HG03039 (cell line): ENCODE measurements at regions not wholly inside any gene's neighbourhood (a gene's known extent, or its start where the extent isn't known, plus 50 kb on each side); places are given as distances from the start of the nearest gene placed in this dataset.
"Not testable (repeated sequence)": the region's sequence is repeated elsewhere in the genome, so short reads cannot be mapped to it uniquely, and the experiment has no call there.

Experiments
- ATAC-seq: cut with Tn5 transposase; IDR thresholded peaks from one replicate; pipeline ENCODE4 v1.9.1; 2021; ENCODE audit warnings: mild to moderate bottlenecking, moderate library complexity; ENCODE audit not compliant: unreplicated experiment

DNA sequence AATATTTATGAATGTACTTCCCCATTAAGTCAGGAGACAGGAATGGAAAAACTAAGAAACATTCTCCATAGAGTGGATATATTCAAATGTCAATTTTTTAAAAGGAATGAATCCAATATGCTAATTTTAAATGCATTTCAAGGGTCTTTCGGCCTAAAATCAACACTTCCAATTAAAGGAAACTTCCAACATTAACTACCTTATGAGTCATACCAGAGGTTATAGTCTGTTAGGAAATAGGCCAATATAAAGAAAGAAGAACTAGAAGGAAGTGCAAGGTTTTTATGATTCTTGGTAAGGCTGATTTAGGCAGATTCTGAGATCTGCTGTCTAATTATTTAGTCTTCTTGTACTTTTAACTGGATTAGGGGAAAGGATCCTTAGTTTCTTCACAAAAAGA lies 260.1 kb upstream of the EDNRA start:
- ATAC-seq = no peak

DNA sequence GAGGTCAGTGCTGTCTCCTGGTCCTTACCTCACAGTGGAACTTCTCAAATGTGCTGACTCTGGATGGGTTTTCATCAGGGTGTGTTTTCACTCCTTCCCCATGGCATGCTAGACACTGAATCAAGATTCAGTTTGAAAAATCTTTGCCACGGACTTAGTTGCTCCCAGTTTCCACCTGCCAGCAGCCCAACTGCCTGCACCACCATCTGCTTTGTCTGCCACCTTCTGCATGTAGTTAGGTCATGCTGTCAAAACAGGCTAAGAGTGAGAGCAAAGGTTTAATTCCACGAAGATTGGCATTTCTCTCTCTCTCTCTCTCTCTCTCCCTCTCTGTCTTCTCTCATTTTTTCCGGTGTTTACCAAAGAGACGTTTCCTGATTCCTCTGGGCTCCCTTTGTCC lies 258.0 kb upstream of the EDNRA start:
- ATAC-seq = no peak

DNA sequence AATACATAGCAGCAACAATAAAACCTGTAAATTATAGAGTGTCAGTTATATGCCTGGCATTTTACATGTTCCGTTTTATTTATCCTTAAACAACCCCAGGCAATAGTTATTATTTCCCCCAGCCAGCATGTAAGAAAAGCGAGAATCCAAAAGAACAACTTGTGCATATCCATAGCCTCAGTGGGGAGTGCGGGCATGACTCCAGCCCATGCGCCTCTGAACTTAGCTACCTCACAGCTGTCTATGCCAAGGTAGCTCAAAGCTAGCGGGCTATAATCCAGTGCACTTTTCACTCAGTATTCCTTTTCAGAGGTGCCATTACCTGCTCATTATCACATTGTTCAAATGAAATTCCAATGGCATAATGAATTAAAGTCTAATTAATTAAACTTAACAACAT lies 257.3 kb upstream of the EDNRA start:
- ATAC-seq = no peak

DNA sequence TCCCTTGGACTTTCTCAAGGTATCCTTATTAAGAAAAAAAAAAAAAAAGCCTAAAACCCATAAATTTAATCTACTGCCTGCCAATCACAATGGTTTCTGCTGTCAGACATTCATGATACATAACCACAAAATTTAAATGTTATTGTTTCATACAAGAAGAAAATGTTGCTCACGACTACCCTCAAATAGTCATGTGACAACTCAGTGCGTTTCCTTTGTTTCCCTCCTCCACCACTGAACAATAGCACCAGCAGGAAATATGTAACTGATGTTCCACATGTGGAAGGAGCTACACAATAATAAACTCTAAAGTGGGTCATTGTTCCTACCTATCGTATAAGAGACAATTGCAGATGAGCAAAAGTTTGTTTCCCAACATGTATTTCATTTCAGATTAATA lies 244.1 kb upstream of the EDNRA start:
- ATAC-seq = no peak

DNA sequence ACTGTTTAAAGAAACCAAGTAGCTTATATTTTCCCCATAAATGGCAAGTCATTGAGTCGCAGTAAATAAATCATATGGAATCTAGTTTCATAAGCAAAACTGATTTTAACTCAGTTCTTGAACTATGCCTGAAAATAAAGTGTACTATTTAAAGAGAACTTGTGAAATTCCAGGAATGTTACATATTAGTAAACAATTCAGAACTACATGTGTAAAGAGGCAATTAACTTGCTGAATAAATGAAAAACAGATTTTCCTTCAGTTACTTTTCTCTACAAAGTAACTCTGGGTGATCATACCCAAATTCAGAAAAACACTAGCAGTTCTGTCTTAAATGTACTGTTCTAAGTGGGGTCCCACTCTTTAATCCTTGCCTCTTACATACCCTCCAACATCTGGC lies 236.1 kb upstream of the EDNRA start:
- ATAC-seq = no peak

DNA sequence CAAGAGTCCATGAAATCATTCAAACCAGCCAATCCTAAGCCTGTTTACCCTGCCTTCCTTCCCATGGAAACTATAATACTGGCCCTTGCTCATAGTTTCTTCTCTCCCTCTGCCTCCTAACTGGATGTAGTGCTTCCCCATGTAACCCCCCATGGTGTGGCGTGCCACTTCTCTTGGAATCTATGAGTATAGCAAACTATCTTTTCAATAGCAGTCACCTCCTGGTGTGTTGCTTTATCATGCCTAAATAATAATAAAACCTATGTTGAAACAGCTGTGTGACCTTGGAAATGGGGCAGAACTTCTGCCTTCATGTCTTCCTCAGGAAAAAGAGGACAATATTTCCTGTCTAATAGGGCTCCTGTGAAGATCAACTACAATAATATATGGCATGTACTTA lies 234.8 kb upstream of the EDNRA start:
- ATAC-seq = no peak

DNA sequence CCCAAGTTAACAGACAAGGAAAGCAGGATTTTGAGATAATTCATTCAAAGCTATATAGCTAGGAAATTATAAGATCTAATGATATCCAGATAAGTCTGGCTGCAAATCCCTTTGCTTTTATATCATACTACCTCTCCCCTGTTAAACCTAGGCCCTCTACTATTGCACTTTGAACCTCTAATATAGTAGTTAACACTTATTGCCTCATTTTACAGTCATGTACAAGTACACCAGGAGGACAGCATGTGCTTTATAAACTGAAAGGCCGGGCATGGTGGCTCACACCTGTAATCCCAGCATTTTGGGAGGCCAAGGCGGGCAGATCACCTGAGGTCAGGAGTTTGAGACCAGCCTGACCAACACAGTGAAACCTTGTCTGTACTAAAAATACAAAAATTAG lies 234.4 kb upstream of the EDNRA start:
- ATAC-seq = not testable (repeated sequence)

DNA sequence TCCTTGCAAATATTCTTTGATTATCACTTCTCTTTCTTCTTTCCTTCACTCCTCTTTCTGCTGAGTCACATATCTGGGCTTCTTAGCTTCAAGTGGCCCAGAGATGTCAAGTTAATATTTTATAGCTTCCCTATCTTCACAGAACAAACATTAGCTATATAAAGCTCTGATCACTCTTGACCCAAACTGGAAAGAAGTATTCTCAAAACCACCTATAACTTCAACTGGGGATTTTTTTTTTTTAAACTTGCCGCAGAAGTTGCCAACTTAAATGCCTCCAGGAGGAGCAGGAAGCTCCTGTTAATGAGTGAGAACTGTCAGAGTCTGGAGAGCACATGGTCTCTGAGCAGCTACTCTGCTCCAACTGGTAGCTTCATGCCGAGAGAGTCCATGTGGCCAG lies 233.3 kb upstream of the EDNRA start:
- no peak for ATAC-seq

DNA sequence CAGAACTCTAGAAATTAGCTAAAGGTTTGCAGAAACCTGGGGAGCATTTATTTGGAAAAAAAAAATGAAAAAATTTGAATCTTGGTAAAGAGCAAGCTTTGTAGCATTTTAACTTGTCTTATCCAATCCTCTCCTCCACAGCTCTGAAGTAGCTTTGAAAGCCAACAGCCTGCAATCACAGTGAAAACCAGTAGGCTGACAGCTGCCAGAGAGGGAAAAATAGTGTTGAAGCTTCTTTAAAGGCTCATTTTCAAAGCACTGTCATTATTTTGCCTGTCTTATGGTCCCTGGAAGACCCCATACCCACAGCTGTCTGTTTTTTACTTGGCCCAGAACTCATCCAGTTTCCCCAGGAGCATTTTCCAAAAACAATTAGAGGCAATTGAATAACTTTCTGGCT lies 230.8 kb upstream of the EDNRA start:
- no peak for ATAC-seq

DNA sequence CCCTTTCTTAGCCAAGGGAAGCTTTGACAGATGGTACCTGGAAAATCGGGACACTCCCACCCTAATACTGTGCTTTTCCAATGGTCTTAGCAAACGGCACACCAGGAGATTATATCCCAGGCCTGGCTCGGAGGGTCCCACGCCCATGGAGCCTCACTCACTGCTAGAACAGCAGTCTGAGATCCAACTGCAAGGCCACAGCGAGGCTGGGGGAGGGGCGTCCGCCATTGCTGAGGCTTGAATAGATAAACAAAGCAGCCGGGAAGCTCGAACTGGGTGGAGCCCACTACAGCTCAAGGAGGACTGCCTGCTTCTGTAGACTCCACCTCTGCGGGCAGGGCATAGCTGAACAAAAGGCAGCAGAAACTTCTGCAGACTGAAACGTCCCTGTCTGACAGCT lies 225.6 kb upstream of the EDNRA start:
- ATAC-seq = not testable (repeated sequence)

DNA sequence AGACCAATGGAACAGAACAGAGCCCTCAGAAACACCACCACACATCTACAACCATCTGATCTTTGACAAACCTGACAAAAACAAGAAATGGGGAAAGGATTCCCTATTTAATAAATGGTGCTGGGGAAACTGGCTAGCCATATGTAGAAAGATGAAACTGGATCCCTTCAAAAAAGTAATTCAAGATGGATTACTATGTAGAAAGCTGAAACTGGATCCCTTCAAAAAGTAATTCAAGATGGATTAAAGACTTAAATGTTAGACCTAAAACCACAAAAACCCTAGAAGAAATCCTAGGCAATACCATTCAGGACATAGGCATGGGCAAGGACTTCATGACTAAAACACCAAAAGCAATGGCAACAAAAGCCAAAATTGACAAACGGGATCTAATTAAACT lies 221.6 kb upstream of the EDNRA start:
- ATAC-seq = not testable (repeated sequence)

DNA sequence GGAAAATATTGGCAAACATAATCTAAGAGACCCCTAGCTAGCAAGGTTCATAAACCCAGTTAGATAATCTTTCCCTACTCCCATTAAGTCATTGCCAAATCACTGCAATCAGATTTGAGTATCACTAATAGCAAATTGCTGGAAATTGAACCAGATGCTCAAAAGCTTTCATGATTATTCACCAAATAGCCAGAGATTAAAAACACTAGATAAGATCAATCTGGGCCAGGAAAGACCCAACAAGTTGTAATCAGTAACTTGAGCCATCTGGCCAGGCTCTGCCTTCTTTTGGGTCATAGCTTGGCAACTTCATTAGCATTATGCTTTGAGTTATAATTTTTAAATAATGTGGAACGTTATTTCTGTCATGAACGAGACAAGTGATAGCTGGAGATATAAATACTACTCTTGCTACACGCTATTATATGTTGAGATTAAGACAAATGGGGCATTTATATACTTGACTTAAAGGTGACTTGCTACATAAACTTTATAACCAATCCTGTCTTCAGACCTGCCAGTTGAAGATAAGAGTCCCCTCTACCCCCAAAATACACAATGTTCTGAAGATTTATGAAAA lies 196.6 kb upstream of the EDNRA start:
- ATAC-seq = no peak

DNA sequence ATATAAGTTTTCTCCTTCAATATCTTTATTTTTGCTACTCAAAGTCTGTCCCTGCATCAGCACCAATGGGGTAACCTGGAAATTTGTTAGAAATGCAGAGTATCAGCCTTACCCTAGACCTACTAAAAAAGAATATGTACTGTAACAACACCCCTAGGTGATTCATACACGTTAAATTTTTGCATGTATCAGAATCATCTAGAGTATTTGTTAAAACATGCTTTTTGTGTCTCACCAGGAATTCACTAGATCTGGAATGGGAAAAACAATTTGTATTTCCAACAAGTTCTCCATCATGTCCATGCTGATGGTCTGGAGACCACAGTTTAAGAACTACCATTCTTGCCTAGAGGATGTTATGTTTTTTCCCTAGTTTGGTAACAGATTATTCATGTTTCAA lies 196.0 kb upstream of the EDNRA start:
- no peak for ATAC-seq

DNA sequence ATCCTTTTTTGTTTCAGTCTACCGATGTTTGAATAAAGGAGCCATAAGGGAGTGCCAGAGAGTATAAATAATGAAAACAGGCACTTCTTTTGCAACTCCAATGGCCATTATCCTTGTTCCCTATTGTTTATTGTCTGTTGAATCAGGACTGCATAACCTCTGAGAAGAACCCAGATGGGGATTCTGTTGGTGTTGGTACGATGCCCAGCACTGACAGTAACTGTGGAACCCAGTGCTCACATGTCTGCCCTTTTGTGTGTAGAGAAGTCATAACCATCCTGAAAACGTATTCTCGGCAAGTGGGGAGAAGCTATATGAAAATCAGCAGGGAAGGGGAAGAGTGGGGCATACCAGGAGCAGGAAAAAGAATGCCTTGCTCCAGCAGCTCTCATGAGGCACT lies 195.1 kb upstream of the EDNRA start:
- ATAC-seq = no peak

DNA sequence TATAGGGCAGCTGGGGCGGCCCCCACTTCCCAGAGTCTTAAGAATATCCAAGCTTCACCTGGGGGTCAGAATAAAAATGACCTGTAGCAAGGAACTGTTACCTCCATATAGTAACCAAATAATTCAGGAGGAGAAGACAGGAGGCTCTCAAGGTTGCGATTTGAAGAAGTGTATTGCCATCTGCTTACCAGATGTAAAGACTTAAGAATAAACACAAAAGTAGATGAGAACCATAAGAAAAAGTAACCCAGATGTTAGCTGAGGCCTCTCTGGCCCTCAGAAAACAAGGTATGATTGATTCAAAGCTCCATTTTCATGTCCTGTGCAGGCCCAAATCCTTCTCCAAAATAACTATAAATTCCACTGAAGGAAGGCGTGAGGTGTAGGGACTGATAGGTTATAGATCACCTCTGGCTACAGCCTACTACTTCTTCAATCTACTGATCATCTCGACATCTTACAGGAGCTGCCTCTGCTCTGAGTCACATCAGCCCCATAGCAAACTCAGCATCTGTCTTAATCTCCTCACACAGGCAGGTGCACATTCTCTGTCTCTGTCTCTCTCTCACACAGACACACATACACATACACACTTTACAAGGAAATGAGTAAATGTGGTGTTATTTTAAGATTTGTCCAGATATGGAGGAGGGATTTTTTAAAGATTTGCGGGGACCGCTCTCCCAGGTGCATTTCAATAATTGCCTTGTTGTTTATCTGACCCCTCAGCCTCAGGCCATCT lies 193.9 kb upstream of the EDNRA start:
- no peak for ATAC-seq

DNA sequence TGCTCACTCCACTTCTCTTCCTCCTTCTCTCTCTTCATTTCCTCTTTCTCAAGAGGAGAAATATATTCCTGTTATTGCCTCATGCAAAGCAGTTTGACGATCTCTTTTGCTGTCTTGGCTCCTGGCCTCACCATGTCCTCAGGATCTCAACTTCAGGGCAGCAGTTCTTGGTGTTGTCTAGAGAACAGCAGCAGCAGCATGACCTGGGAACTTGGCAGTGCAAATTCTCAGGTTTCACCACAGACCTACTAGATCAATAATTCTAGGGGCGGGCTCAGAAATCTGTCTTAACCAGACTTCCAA lies 193.4 kb upstream of the EDNRA start:
- no peak for ATAC-seq

DNA sequence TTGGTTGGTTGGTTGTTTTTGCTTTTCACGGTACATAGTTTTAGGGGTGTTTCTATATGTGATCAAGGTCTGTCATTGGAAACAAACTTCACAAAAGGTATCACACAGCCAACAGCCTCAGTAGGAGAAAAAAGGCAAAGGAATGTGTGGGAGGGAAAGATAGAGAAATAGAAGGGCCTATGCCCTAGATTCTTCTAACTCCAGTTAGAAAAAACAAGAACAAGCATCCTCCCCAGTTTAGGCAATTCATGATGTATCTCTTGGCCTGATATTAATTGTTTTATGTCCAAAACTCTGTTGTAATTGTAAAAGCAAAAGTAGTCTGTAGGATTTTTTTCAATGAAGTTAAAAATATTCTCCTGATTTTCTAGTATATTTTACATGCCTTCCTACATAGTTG lies 192.4 kb upstream of the EDNRA start:
- ATAC-seq = no peak

DNA sequence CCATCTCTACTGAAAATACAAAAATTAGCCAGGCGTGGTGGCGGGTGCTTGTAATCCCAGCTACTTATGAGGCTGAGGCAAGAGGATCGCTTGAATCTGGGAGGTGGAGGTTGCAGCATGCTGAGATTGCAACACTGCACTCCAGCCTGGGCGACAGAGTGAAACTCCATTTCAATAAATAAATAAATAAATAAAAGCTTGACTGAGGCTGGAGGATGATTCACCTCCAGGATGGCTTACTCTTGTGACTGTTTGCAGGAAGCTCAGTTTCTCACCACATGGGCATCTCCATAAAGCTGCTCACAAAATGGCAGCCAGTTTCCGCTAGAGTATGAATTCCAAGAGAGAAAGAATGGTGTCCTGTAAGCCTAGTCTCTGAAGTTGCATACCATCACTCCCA lies 191.7 kb upstream of the EDNRA start:
- no peak for ATAC-seq

DNA sequence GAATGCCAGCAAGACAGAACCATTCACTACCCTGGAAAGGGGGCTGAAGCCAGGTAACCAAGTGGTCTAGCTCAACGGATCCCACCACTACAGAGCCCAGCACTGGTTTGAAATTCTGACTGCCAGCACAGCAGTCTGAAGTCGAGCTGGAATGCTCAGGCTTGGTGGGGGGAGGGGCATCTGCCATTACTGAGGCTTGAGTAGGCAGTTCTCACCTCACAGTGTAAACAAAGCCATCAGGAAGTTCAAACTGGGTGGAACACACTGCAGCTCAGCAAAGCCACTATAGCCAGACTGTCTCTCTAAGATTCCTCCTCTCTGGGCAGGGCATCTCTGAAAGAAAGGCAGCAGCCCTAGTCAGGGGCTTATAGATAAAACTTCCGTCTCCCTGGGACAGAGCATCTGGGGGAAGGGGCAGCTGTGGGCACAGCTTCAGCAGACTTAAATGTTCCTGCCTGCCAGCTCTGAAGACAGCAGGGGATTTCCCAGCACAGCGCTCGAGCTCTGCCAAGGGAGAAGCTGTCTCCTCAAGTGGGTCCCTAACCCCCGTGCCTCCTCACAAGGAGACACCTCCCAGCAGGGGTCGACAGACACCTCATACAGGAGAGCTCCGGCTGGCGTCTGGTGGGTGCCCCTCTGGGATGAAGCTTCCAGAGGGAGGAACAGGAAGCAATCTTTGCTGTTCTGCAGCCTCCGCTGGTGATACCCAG lies 188.1 kb upstream of the EDNRA start:
- ATAC-seq = not testable (repeated sequence)

DNA sequence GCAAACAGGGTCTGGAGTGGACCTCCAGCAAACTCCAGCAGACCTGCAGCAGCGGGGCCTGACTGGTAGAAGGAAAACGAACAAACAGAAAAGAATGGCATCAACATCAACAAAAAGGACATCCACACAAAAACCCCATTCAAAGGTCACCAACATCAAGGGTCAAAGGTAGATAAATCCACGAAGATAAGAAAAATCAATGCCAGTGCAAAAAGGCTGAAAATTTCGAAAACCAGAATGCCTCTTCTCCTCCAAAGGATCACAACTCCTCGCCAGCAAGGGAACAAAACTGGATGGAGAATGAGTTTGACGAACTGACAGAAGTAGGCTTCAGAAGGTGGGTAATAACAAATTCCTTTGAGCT lies 187.6 kb upstream of the EDNRA start:
- ATAC-seq = not testable (repeated sequence)

DNA sequence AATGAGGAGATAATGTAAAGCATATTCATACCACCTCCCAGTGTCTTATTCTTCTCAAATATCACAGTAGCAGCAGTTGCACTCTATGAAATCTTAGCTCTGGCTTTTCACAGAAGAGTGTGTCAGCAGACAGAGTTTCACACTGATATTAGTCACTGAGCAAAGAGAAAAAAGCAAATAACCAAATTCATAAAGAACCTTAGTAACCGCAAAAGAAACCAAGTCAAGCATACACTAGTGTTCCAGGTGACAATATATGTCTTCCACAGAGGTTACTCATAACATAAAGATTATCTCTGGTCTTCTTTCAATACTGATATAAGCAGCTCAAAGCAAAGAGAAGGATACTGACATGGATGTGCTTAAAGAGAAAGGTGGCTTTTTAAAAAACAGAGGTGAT lies 181.7 kb upstream of the EDNRA start:
- ATAC-seq = no peak

DNA sequence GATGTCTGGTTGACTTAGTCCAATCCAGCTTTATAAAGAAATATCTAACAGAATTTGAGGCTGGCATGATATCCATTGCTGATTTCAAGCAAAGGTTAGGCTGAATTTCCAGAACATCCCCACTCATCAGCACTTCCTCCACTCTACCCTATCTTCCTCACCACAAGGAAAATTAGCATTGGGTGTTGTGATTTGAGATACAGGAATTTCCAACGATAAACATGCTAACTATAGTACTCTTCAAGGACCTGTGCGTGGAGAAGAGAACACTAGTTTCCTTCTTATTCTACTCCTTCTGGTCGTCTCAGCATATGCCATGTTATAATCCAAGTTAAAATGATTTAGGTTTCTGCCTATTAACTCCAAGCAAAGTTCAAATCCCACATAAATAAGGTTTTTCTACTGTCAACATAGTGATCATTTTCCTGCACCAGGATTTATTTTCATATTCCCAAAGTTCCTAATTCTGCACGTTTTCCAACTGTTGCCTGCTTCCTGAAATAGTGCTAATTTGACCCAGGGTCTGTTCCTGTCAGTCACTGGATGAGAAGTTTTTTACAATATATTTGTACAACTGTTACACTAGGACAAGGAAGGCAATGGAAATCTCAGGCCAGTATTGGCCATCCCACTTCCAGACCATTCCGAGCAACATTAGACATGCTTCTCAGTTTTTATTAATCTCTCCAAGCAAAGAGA lies 177.6 kb upstream of the EDNRA start:
- ATAC-seq = no peak
